Endothelial cell of umbilical vein (primary cell): ENCODE measurements at regions not wholly inside any gene's neighbourhood (a gene's known extent, or its start where the extent isn't known, plus 50 kb on each side); places are given as distances from the start of the nearest gene placed in this dataset.

Experiments
- BruUV-seq: library from RNA; stranded (reverse); fragments of 400-500 nt; replicated peaks from 2 replicates; lab custom pipeline; 2021; lab: Mats Ljungman, UMichigan
- CTCF ChIA-PET: fragments of 300-600, 350-600 bp; sonication (Branson Sonifier 250); formaldehyde crosslinking; loops from one replicate; lab custom pipeline; 2021; ENCODE audit warnings: antibody characterized with exemption, inconsistent platforms; lab: Charles Lee
- POLR2A ChIA-PET: fragments of 300-600, 350-600 bp; sonication (Branson Sonifier 250); formaldehyde crosslinking; loops from one replicate; lab custom pipeline; 2021; ENCODE audit warnings: antibody characterized with exemption, inconsistent platforms; lab: Charles Lee
- DNase-seq: peaks from one replicate; pipeline ENCODE4 v3.0.0-alpha.2; 2011; ENCODE audit warnings: low read depth, low spot score
- FAIRE-seq: peaks from 2 replicates; lab custom pipeline; 2011; peaks lifted over from hg19 to GRCh38; lab: Jason Lieb, UNC
- H2AFZ ChIP-seq: 2 replicates; pipeline ENCODE4 v1.6.0; 2012; ENCODE audit warnings: low read depth, low read length, control low read depth, inconsistent platforms
- H3K27ac ChIP-seq: 2 replicates; pipeline ENCODE4 v1.5.1; 2011; ENCODE audit warnings: low read depth, mild to moderate bottlenecking, control low read depth, low read length, moderate library complexity; ENCODE audit not compliant: insufficient read depth
- H3K27me3 ChIP-seq, 2 experiments: 2 replicates each; pipeline versions ENCODE4 v1.6.0 to v1.6.1; 2011; ENCODE audit warnings: low read length in 2 of 2, mixed read lengths in 1 of 2; ENCODE audit not compliant: control insufficient read depth in 2 of 2, insufficient read depth in 2 of 2
- H3K36me3 ChIP-seq, 2 experiments: 2 replicates in 1 of 2; 3 replicates in 1 of 2; pipeline ENCODE4 v1.5.1; 2011; ENCODE audit warnings: low read length in 2 of 2, mild to moderate bottlenecking in 1 of 2, moderate library complexity in 1 of 2; ENCODE audit not compliant: control insufficient read depth in 2 of 2, insufficient read depth in 2 of 2; ENCODE audit errors: extremely low read depth in 1 of 2
- H3K4me1 ChIP-seq: 3 replicates; pipeline ENCODE4 v1.5.1; 2011; ENCODE audit warnings: mild to moderate bottlenecking, low read length; ENCODE audit not compliant: control insufficient read depth, insufficient read depth; ENCODE audit errors: extremely low read depth
- H3K4me2 ChIP-seq: 2 replicates; pipeline ENCODE4 v1.6.1; 2011; ENCODE audit warnings: low read length, control low read depth, mixed read lengths; ENCODE audit not compliant: insufficient read depth
- H3K4me3 ChIP-seq, 3 experiments: fragments of 200-600 bp in 1 of 3; sonication (generic), shearing (Covaris generic) in 1 of 3; replicated peaks in 1 of 3; 2 replicates each; pipeline ENCODE4 v1.5.1; 2011 to 2016; ENCODE audit warnings: control low read depth in 3 of 3, low read length in 3 of 3, mild to moderate bottlenecking in 2 of 3, inconsistent platforms in 1 of 3, low read depth in 1 of 3, moderate library complexity in 1 of 3; ENCODE audit not compliant: insufficient read depth in 1 of 3
- H3K79me2 ChIP-seq: 2 replicates; pipeline ENCODE4 v1.6.0; 2012; ENCODE audit warnings: low read length, inconsistent platforms; ENCODE audit not compliant: control insufficient read depth, insufficient read depth
- H3K9ac ChIP-seq: replicated peaks from 2 replicates; pipeline ENCODE3; 2011; ENCODE audit warnings: low read length, control low read depth; ENCODE audit not compliant: insufficient read depth; ENCODE audit errors: extremely low read depth
- H3K9me1 ChIP-seq: replicated peaks from 3 replicates; pipeline ENCODE4 v1.6.0; 2011; ENCODE audit warnings: mild to moderate bottlenecking, low read length; ENCODE audit not compliant: control insufficient read depth, insufficient read depth; ENCODE audit errors: extremely low read depth
- H3K9me3 ChIP-seq: replicated peaks from 2 replicates; pipeline ENCODE4 v1.5.1; 2012; ENCODE audit warnings: low read length, inconsistent platforms; ENCODE audit not compliant: control insufficient read depth, insufficient read depth
- H4K20me1 ChIP-seq: replicated peaks from 2 replicates; pipeline ENCODE3; 2011; ENCODE audit warnings: mild to moderate bottlenecking, low read length; ENCODE audit not compliant: control insufficient read depth, insufficient read depth; ENCODE audit errors: extremely low read depth
- FOS ChIP-seq: IDR thresholded peaks from 2 replicates; pipeline ENCODE4 v1.6.1; 2011; ENCODE audit warnings: mild to moderate bottlenecking, low read length, moderate library complexity, borderline replicate concordance; ENCODE audit not compliant: insufficient read depth
- GATA2 ChIP-seq: IDR thresholded peaks from 2 replicates; pipeline ENCODE4 v1.7.0; 2011; ENCODE audit warnings: low read depth, mild to moderate bottlenecking, moderate library complexity, mixed read lengths, low read length; ENCODE audit not compliant: insufficient read length, insufficient read depth
- MYC ChIP-seq: IDR thresholded peaks from one replicate; pipeline ENCODE4 v1.6.1; 2011; ENCODE audit warnings: mild to moderate bottlenecking, low read depth, low read length
- POLR2AphosphoS5 ChIP-seq: IDR thresholded peaks from 2 replicates; pipeline ENCODE4 v1.6.1; 2012; ENCODE audit warnings: low read depth, mild to moderate bottlenecking, control low read depth, low read length, moderate library complexity; ENCODE audit not compliant: insufficient read depth
- dilution Hi-C: fragments of 300-500 bp; cut with MboI; formaldehyde crosslinking; loops from one replicate; pipeline ENCODE4 v1.15.0; 2019; ENCODE audit warnings: low sequenced_read_pairs; ENCODE audit not compliant: extremely low pct_ligation_motif_present
- intact Hi-C: fragments of 100-400 bp; cut with micrococcal nuclease; formaldehyde crosslinking; loops from one replicate; pipeline ENCODE4 v1.10.0; 2022
- TF ChIP-seq, protein P1 (sequence below), 2 donors: IDR thresholded peaks; 1 replicate in 1 of 2; 2 replicates in 1 of 2; pipeline ENCODE4 v1.5.1; 2011; ENCODE audit warnings: low read length in 2 of 2, mild to moderate bottlenecking in 2 of 2, moderate library complexity in 2 of 2, control low read depth in 1 of 2, inconsistent platforms in 1 of 2, low read depth in 1 of 2; ENCODE audit not compliant: insufficient read depth in 1 of 2; ENCODE audit errors: extremely low read depth in 1 of 2

GRCh38 chr1:87884581-87884980 is 555.9 kb downstream of the LMO4 start:
- H3K36me3 ChIP-seq, result no peaks in the 10 kb centered on the region
- H3K9ac ChIP-seq, result no peak overlapping the region
- no peak overlapping the region for H2AFZ ChIP-seq
- peaks cover 10% of the 10 kb centered on the region for H3K4me1 ChIP-seq
- no peaks in the 10 kb centered on the region for H3K9me3 ChIP-seq
- no peaks in the 10 kb centered on the region for H3K27me3 ChIP-seq
- no peak for DNase-seq
- no peak for TF ChIP-seq GATA2
- TF ChIP-seq, protein P1, sequence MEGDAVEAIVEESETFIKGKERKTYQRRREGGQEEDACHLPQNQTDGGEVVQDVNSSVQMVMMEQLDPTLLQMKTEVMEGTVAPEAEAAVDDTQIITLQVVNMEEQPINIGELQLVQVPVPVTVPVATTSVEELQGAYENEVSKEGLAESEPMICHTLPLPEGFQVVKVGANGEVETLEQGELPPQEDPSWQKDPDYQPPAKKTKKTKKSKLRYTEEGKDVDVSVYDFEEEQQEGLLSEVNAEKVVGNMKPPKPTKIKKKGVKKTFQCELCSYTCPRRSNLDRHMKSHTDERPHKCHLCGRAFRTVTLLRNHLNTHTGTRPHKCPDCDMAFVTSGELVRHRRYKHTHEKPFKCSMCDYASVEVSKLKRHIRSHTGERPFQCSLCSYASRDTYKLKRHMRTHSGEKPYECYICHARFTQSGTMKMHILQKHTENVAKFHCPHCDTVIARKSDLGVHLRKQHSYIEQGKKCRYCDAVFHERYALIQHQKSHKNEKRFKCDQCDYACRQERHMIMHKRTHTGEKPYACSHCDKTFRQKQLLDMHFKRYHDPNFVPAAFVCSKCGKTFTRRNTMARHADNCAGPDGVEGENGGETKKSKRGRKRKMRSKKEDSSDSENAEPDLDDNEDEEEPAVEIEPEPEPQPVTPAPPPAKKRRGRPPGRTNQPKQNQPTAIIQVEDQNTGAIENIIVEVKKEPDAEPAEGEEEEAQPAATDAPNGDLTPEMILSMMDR (IDR thresholded peaks at IDR 0.05; ENCODE audit: extremely low read depth in 1 of 2, insufficient read depth in 1 of 2, low read depth in 1 of 2, low read length in 2 of 2), result no peak
- TF ChIP-seq POLR2AphosphoS5, result no peak
- no peak for TF ChIP-seq FOS
- no peak for TF ChIP-seq MYC
- no peaks in the 10 kb centered on the region for H3K79me2 ChIP-seq
- FAIRE-seq, result no peak
- no peak overlapping the region for H3K4me3 ChIP-seq
- no peaks in the 10 kb centered on the region for H4K20me1 ChIP-seq
- H3K27ac ChIP-seq, result no peak overlapping the region
- H3K9me1 ChIP-seq, result no peaks in the 10 kb centered on the region
- ChIA-PET CTCF (no interaction called here), POLR2A (no interaction called here)
- dilution Hi-C loops, result no loop called here
- intact Hi-C loops, result no loop called here
- no TSS peak for BruUV-seq
- no peak overlapping the region for H3K4me2 ChIP-seq
